Neural cell (in vitro differentiated cells): ENCODE measurements at regions not wholly inside any gene's neighbourhood (a gene's known extent, or its start where the extent isn't known, plus 50 kb on each side); places are given as distances from the start of the nearest gene placed in this dataset.

Experiments used
- POLR2AphosphoS5 ChIP-seq: IDR thresholded peaks from 2 replicates; pipeline ENCODE4 v1.6.1; 2012
- TF ChIP-seq, protein P1 (sequence below): fragments of 450-650 bp; IDR thresholded peaks from 2 replicates; pipeline ENCODE4 v1.5.1; 2014; ENCODE audit warnings: antibody characterized with exemption, mild to moderate bottlenecking, moderate library complexity; ENCODE audit not compliant: poor library complexity, severe bottlenecking

GRCh38 chr12:103036581-103037214 is 79.2 kb downstream of the ASCL1 start:
- TF ChIP-seq, protein P1, sequence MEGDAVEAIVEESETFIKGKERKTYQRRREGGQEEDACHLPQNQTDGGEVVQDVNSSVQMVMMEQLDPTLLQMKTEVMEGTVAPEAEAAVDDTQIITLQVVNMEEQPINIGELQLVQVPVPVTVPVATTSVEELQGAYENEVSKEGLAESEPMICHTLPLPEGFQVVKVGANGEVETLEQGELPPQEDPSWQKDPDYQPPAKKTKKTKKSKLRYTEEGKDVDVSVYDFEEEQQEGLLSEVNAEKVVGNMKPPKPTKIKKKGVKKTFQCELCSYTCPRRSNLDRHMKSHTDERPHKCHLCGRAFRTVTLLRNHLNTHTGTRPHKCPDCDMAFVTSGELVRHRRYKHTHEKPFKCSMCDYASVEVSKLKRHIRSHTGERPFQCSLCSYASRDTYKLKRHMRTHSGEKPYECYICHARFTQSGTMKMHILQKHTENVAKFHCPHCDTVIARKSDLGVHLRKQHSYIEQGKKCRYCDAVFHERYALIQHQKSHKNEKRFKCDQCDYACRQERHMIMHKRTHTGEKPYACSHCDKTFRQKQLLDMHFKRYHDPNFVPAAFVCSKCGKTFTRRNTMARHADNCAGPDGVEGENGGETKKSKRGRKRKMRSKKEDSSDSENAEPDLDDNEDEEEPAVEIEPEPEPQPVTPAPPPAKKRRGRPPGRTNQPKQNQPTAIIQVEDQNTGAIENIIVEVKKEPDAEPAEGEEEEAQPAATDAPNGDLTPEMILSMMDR, result no peak
- TF ChIP-seq POLR2AphosphoS5, result no peak
